BJ (cell line): ENCODE measurements at regions not wholly inside any gene's neighbourhood (a gene's known extent, or its start where the extent isn't known, plus 50 kb on each side); places are given as distances from the start of the nearest gene placed in this dataset.

ENCODE experiments used
- CTCF ChIA-PET: fragments of 350-600 bp; formaldehyde crosslinking; extraction: SDS; loops from one replicate; lab custom pipeline; 2021; ENCODE audit warnings: antibody characterized with exemption, inconsistent platforms; lab: Yijun Ruan, JAX
- POLR2A ChIA-PET: fragments of 300-600 bp; sonication (Branson Sonifier 250); formaldehyde crosslinking; extraction: SDS; loops from one replicate; lab custom pipeline; 2021; ENCODE audit warnings: antibody characterized with exemption; lab: Charles Lee
- DNase-seq: peaks from one replicate; pipeline ENCODE4 v3.0.0-alpha.2; 2011; ENCODE audit warnings: low read depth
- H3K27me3 ChIP-seq: 2 replicates; pipeline ENCODE4 v1.6.0; 2011; ENCODE audit warnings: low read length; ENCODE audit not compliant: control insufficient read depth, insufficient read depth
- H3K36me3 ChIP-seq: 2 replicates; pipeline ENCODE4 v1.5.1; 2011; ENCODE audit warnings: low read length; ENCODE audit not compliant: control insufficient read depth, insufficient read depth
- H3K4me3 ChIP-seq: 2 replicates; pipeline ENCODE4 v1.5.1; 2011; ENCODE audit warnings: low read depth, mild to moderate bottlenecking, control low read depth, low read length
- CTCF ChIP-seq: IDR thresholded peaks from 2 replicates; pipeline ENCODE4 v1.5.1; 2011; ENCODE audit warnings: low read depth, mild to moderate bottlenecking, control low read depth, inconsistent platforms, low read length, moderate library complexity; ENCODE audit not compliant: insufficient read depth

- ChIA-PET CTCF (interaction anchor here (0.6 kb wide), 1 partner anchor 129 kb away, joined by 3 read pairs; no protein-coding TSS in a partner anchor), POLR2A (no interaction called here)
- TF ChIP-seq CTCF, result no peak
- DNase-seq, result no peak
- Histone ChIP-seq H3K36me3 (no peaks in the 10 kb centered on the region), H3K27me3 (no peaks in the 10 kb centered on the region; the same call in 1 of the 2 replicates), H3K4me3 (no peak overlapping the region)
Measured at GRCh38 chr5:168214071-168214470, 77.4 kb upstream of the WWC1 start.

GRCh38 chr5:168214886-168215285 is 76.6 kb upstream of the WWC1 start:
- no peaks in the 10 kb centered on the region for H3K36me3 ChIP-seq
- CTCF ChIA-PET, result no interaction called here
- DNase-seq, result no peak
- no peaks in the 10 kb centered on the region; the same call in 1 of the 2 replicates for H3K27me3 ChIP-seq
- POLR2A ChIA-PET, result no interaction called here
- no peak overlapping the region for H3K4me3 ChIP-seq
- TF ChIP-seq CTCF, result no peak

- no peak for TF ChIP-seq CTCF
Measured at GRCh38 chr5:168215646-168216045, 75.8 kb upstream of the WWC1 start.

GRCh38 chr5:168216989-168217388 is 74.5 kb upstream of the WWC1 start:
- H3K27me3 ChIP-seq, result peaks cover 1% of the 10 kb centered on the region
- no peaks in the 10 kb centered on the region for H3K36me3 ChIP-seq
- no peak for DNase-seq
- ChIA-PET POLR2A (no interaction called here), CTCF (interaction anchor here (1.2 kb wide), 1 partner anchor 111 kb away, joined by 3 read pairs; no protein-coding TSS in a partner anchor)
- no peak overlapping the region for H3K4me3 ChIP-seq
- TF ChIP-seq CTCF, result no peak

More at GRCh38 chr5:168215646-168216045, 75.8 kb upstream of the WWC1 start:
- H3K4me3 ChIP-seq, result no peak overlapping the region
- no peak for DNase-seq
- POLR2A ChIA-PET, result no interaction called here
- H3K27me3 ChIP-seq, result no peaks in the 10 kb centered on the region; the same call in 1 of the 2 replicates
- no peaks in the 10 kb centered on the region for H3K36me3 ChIP-seq
- CTCF ChIA-PET, result interaction anchor here (0.6 kb wide), 1 partner anchor 48 kb away, joined by 3 read pairs; no protein-coding TSS in a partner anchor

- CTCF ChIA-PET, result interaction anchor here (0.8 to 1.4 kb wide), 3 partner anchors 111 to 630 kb away, joined by 3 to 4 read pairs (median 3); no protein-coding TSS in a partner anchor
- Histone ChIP-seq H3K27me3 (peaks cover 4% of the 10 kb centered on the region), H3K36me3 (no peaks in the 10 kb centered on the region), H3K4me3 (no peak overlapping the region)
- POLR2A ChIA-PET, result interaction anchor here (0.5 kb wide), 1 partner anchor 34 kb away, joined by 4 read pairs; no protein-coding TSS in a partner anchor
- no peak for TF ChIP-seq CTCF
- no peak for DNase-seq
Measured at GRCh38 chr5:168217497-168217896, 73.9 kb upstream of the WWC1 start.
